HL-60 (cell line): ENCODE measurements at regions not wholly inside any gene's neighbourhood (a gene's known extent, or its start where the extent isn't known, plus 50 kb on each side); places are given as distances from the start of the nearest gene placed in this dataset.

Experiments
- GABPA ChIP-seq: IDR thresholded peaks from 2 replicates; pipeline ENCODE4 v1.6.1; 2012; ENCODE audit warnings: low read depth
- POLR2AphosphoS5 ChIP-seq: IDR thresholded peaks from 2 replicates; pipeline ENCODE4 v1.6.1; 2012; ENCODE audit warnings: low read depth
- SPI1 ChIP-seq: IDR thresholded peaks from 2 replicates; pipeline ENCODE4 v1.6.1; 2012; ENCODE audit warnings: low read depth, mild to moderate bottlenecking, borderline replicate concordance
- TF ChIP-seq, protein P1 (sequence below): IDR thresholded peaks from one replicate; pipeline ENCODE4 v1.5.1; 2011; ENCODE audit warnings: low read length, control low read depth, inconsistent platforms; ENCODE audit not compliant: insufficient read depth
- TF ChIP-seq, protein P2 (sequence below): IDR thresholded peaks from 2 replicates; pipeline ENCODE4 v1.6.1; 2012; ENCODE audit warnings: low read depth; ENCODE audit not compliant: insufficient replicate concordance

- TF ChIP-seq POLR2AphosphoS5 = no peak
- TF ChIP-seq, protein P1, sequence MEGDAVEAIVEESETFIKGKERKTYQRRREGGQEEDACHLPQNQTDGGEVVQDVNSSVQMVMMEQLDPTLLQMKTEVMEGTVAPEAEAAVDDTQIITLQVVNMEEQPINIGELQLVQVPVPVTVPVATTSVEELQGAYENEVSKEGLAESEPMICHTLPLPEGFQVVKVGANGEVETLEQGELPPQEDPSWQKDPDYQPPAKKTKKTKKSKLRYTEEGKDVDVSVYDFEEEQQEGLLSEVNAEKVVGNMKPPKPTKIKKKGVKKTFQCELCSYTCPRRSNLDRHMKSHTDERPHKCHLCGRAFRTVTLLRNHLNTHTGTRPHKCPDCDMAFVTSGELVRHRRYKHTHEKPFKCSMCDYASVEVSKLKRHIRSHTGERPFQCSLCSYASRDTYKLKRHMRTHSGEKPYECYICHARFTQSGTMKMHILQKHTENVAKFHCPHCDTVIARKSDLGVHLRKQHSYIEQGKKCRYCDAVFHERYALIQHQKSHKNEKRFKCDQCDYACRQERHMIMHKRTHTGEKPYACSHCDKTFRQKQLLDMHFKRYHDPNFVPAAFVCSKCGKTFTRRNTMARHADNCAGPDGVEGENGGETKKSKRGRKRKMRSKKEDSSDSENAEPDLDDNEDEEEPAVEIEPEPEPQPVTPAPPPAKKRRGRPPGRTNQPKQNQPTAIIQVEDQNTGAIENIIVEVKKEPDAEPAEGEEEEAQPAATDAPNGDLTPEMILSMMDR = no peak
- no peak for TF ChIP-seq SPI1
- TF ChIP-seq, protein P2, sequence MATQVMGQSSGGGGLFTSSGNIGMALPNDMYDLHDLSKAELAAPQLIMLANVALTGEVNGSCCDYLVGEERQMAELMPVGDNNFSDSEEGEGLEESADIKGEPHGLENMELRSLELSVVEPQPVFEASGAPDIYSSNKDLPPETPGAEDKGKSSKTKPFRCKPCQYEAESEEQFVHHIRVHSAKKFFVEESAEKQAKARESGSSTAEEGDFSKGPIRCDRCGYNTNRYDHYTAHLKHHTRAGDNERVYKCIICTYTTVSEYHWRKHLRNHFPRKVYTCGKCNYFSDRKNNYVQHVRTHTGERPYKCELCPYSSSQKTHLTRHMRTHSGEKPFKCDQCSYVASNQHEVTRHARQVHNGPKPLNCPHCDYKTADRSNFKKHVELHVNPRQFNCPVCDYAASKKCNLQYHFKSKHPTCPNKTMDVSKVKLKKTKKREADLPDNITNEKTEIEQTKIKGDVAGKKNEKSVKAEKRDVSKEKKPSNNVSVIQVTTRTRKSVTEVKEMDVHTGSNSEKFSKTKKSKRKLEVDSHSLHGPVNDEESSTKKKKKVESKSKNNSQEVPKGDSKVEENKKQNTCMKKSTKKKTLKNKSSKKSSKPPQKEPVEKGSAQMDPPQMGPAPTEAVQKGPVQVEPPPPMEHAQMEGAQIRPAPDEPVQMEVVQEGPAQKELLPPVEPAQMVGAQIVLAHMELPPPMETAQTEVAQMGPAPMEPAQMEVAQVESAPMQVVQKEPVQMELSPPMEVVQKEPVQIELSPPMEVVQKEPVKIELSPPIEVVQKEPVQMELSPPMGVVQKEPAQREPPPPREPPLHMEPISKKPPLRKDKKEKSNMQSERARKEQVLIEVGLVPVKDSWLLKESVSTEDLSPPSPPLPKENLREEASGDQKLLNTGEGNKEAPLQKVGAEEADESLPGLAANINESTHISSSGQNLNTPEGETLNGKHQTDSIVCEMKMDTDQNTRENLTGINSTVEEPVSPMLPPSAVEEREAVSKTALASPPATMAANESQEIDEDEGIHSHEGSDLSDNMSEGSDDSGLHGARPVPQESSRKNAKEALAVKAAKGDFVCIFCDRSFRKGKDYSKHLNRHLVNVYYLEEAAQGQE = no peak
- no peak for TF ChIP-seq GABPA
Observed at GRCh38 chr3:26064297-26064696, 274.4 kb downstream of the OXSM start.
